ENCODE measurements at regions not wholly inside any gene's neighbourhood (a gene's known extent, or its start where the extent isn't known, plus 50 kb on each side); places are given as distances from the start of the nearest gene placed in this dataset.
"Not testable (repeated sequence)": the region's sequence is repeated elsewhere in the genome, so short reads cannot be mapped to it uniquely, and the experiment has no call there.

- Histone ChIP-seq H2AFZ (ENCODE audit: low read length) (no peak overlapping the region), H3F3A (ENCODE audit: insufficient read depth, low read length) (no peaks in the 10 kb centered on the region), H3K4me3 (ENCODE audit: low read length) (no peak overlapping the region), H3K27ac (ENCODE audit: low read length) (no peak overlapping the region), H3K36me3 (replicated peaks; ENCODE audit: insufficient read depth, low read length) (no peaks in the 10 kb centered on the region), H3K4me1 (ENCODE audit: low read length) (no peaks in the 10 kb centered on the region), H4K20me1 (ENCODE audit: insufficient read depth, low read length) (no peaks in the 10 kb centered on the region), H3K9me2 (replicated peaks; ENCODE audit: insufficient read depth, low read length) (no peaks in the 10 kb centered on the region), H3K79me2 (ENCODE audit: low read length) (no peaks in the 10 kb centered on the region), H3K4me2 (ENCODE audit: low read depth, low read length) (no peak overlapping the region), H3K27me3 (replicated peaks; ENCODE audit: insufficient read depth, low read length) (no peaks in the 10 kb centered on the region), H3K9me3 (replicated peaks; ENCODE audit: insufficient read depth, low read length) (no peaks in the 10 kb centered on the region), H3K9ac (ENCODE audit: low read length) (no peak overlapping the region)
- TF ChIP-seq CTCF (IDR thresholded peaks at IDR 0.05; ENCODE audit: low read length) = no peak
- TF ChIP-seq EZH2phosphoT487 (IDR thresholded peaks at IDR 0.05; ENCODE audit: low read length) = no peak
- no peak for TF ChIP-seq EZH2 (optimal IDR thresholded peaks at IDR 0.05; ENCODE audit: low read depth, low read length)
- no peak for DNase-seq
Measured at GRCh38 chr3:27606537-27606936, 115.6 kb downstream of the EOMES start.

- not testable (repeated sequence) for H3K9me3 ChIP-seq (replicated peaks; ENCODE audit: insufficient read depth, low read length)
Measured at GRCh38 chr3:27601311-27601710, 117.1 kb upstream of the SLC4A7 start.

GRCh38 chr3:27599741-27600140 lies 115.6 kb upstream of the SLC4A7 start:
- not testable (repeated sequence) for H3K36me3 ChIP-seq (replicated peaks; ENCODE audit: insufficient read depth, low read length); H3K9me3 ChIP-seq (replicated peaks; ENCODE audit: insufficient read depth, low read length); H3K27ac ChIP-seq (ENCODE audit: low read length); H3K9ac ChIP-seq (ENCODE audit: low read length); H2AFZ ChIP-seq (ENCODE audit: low read length); H3K4me2 ChIP-seq (ENCODE audit: low read depth, low read length); H3K4me1 ChIP-seq (ENCODE audit: low read length); H3K79me2 ChIP-seq (ENCODE audit: low read length); H3F3A ChIP-seq (ENCODE audit: insufficient read depth, low read length); H3K27me3 ChIP-seq (replicated peaks; ENCODE audit: insufficient read depth, low read length); H3K9me2 ChIP-seq (replicated peaks; ENCODE audit: insufficient read depth, low read length); H4K20me1 ChIP-seq (ENCODE audit: insufficient read depth, low read length); DNase-seq; H3K4me3 ChIP-seq (ENCODE audit: low read length)

More at GRCh38 chr3:27601311-27601710, 117.1 kb upstream of the SLC4A7 start:
- not testable (repeated sequence) for H3F3A ChIP-seq (ENCODE audit: insufficient read depth, low read length); H3K9me2 ChIP-seq (replicated peaks; ENCODE audit: insufficient read depth, low read length); H2AFZ ChIP-seq (ENCODE audit: low read length); H4K20me1 ChIP-seq (ENCODE audit: insufficient read depth, low read length); H3K4me3 ChIP-seq (ENCODE audit: low read length); H3K4me2 ChIP-seq (ENCODE audit: low read depth, low read length); H3K79me2 ChIP-seq (ENCODE audit: low read length); H3K27me3 ChIP-seq (replicated peaks; ENCODE audit: insufficient read depth, low read length); H3K27ac ChIP-seq (ENCODE audit: low read length); H3K9ac ChIP-seq (ENCODE audit: low read length); H3K4me1 ChIP-seq (ENCODE audit: low read length); H3K36me3 ChIP-seq (replicated peaks; ENCODE audit: insufficient read depth, low read length); DNase-seq

- Histone ChIP-seq H3K9me2 (replicated peaks; ENCODE audit: insufficient read depth, low read length) (no peaks in the 10 kb centered on the region), H3K36me3 (replicated peaks; ENCODE audit: insufficient read depth, low read length) (no peaks in the 10 kb centered on the region), H3F3A (ENCODE audit: insufficient read depth, low read length) (no peaks in the 10 kb centered on the region), H2AFZ (ENCODE audit: low read length) (no peak overlapping the region), H3K9me3 (replicated peaks; ENCODE audit: insufficient read depth, low read length) (no peaks in the 10 kb centered on the region), H3K27me3 (replicated peaks; ENCODE audit: insufficient read depth, low read length) (no peaks in the 10 kb centered on the region), H4K20me1 (ENCODE audit: insufficient read depth, low read length) (no peaks in the 10 kb centered on the region), H3K4me1 (ENCODE audit: low read length) (no peaks in the 10 kb centered on the region), H3K4me2 (ENCODE audit: low read depth, low read length) (no peak overlapping the region), H3K4me3 (ENCODE audit: low read length) (no peak overlapping the region), H3K9ac (ENCODE audit: low read length) (no peak overlapping the region), H3K27ac (ENCODE audit: low read length) (no peak overlapping the region), H3K79me2 (ENCODE audit: low read length) (no peaks in the 10 kb centered on the region)
- TF ChIP-seq EZH2 (optimal IDR thresholded peaks at IDR 0.05; ENCODE audit: low read depth, low read length) (no peak), EZH2phosphoT487 (IDR thresholded peaks at IDR 0.05; ENCODE audit: low read length) (no peak), CTCF (IDR thresholded peaks at IDR 0.05; ENCODE audit: low read length) (no peak)
- DNase-seq = no peak
Measured at GRCh38 chr3:27596921-27597320, 112.7 kb upstream of the SLC4A7 start.

Measured in MM.1S (cell line).